HG03108 (cell line): ENCODE measurements at regions not wholly inside any gene's neighbourhood (a gene's known extent, or its start where the extent isn't known, plus 50 kb on each side); places are given as distances from the start of the nearest gene placed in this dataset.

Source experiments
- ATAC-seq: cut with Tn5 transposase; IDR thresholded peaks from one replicate; pipeline ENCODE4 v1.9.1; 2021; ENCODE audit warnings: moderate library complexity; ENCODE audit not compliant: unreplicated experiment

DNA sequence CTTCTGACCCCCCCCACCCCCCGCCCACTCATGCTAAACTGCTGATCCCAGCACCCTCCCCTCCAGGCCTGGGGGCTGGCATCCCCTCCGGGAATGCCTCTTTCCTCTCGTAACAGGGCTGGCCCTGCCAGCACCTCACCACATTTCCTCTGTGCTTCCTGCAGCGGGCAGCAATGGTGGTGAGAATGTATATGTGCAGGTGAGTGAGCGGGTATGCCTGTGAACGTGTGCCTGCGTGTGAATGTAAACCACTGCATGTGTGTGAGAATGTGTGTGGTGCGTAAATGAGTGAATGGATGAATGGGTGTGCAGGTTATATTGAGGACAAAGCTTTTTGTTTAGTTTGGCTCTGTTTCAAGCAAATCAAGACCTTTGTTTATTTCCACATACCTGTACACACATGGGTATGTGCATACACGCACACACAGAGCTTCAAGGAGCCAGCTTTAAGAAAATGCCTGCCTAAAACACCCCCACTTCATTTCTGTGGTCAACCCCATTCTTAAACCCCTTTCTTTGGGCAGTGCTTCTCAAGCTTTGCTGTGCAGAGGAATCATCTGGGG is 95.7 kb upstream of the SHB start:
- ATAC-seq, result no peak

- no peak for ATAC-seq
Measured at GRCh38 chr9:38163518-38163917, 94.5 kb upstream of the SHB start.

DNA sequence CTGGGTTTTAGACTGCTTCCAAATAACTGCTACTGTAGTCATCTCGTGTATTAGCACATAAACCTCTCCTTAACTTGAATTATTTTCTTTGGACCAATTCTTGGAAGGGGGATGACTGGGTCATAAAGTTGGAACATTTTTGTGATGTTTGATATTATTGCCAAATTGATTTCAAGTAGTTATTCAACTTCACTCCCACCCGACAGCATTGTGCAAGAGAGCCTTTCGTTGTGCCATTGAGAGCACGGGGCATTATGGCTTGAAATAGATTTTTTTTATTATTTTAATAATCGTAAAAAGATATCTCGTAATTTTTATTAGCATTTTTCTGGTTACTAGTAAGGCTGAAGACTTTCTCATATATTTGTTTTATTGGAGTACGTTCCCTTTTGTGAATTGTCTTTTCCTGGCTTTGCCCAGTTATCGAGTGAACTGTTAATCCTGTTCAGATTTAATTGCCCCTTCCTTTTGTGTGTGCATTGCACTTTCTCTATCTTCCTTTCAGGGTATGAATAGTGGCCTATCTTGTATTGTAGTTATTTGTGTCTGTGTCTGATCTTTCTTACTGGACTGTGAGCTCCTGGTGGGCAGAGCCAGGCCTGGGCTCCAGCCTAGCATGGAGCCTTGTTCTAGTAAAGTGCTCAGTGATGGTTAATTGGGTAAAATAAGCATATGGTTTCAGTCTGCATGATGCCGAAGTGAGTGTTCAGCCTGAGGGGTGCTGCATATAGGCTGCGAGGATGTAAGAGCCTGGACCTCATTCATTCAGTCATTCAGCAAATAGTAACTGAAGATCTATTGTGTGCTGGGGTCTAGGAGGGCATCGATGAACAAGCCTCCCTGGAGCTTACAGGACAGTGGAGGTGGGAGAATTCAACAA is 93.5 kb upstream of the SHB start:
- no peak for ATAC-seq

GRCh38 chr9:38160613-38161215 is 91.7 kb upstream of the SHB start:
- ATAC-seq, result no peak

DNA sequence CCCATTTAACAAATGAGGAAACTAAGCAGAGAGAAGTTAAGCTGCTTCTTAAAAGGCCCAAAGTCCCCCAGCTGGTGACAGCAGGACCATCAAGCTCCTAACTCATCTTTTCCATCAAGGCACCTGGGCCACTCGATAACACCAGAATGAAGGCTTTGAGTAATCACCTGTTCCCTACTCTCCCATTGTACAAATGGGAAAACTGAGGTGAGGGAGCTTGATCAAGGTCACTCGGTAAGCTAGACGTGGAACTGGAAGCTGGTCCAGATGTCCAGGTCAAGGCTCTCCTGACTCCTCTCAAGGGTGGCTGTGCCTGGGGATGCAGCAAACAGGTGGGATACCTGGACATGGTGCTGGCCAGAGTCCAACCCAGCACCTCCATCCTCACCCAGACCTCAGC is 90.6 kb upstream of the SHB start:
- ATAC-seq, result no peak

GRCh38 chr9:38158628-38159027 is 89.6 kb upstream of the SHB start:
- no peak for ATAC-seq

DNA sequence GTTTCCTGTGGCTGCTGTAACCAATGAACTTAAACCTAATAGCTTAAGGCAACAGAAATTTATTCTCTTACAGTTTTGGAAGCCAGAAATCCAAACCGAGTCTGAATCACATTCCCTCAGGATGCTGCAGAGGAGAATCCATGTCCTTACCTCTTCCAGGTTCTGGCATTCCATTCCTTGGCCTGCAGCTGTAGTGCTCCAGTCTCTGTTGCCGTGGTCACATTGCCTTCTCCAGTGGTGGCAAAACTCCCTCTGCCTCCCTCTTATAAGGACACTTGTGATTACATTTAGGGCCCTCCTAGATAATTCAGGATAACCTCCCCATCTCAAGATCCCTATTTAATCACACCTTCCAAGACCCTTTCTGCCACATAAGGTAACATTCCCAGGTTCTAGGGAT is 88.7 kb upstream of the SHB start:
- ATAC-seq, result no peak

- ATAC-seq, result no peak
Measured at GRCh38 chr9:38154501-38155421, 85.7 kb upstream of the SHB start.

- no peak for ATAC-seq
Measured at GRCh38 chr9:38153910-38154291, 84.9 kb upstream of the SHB start.

DNA sequence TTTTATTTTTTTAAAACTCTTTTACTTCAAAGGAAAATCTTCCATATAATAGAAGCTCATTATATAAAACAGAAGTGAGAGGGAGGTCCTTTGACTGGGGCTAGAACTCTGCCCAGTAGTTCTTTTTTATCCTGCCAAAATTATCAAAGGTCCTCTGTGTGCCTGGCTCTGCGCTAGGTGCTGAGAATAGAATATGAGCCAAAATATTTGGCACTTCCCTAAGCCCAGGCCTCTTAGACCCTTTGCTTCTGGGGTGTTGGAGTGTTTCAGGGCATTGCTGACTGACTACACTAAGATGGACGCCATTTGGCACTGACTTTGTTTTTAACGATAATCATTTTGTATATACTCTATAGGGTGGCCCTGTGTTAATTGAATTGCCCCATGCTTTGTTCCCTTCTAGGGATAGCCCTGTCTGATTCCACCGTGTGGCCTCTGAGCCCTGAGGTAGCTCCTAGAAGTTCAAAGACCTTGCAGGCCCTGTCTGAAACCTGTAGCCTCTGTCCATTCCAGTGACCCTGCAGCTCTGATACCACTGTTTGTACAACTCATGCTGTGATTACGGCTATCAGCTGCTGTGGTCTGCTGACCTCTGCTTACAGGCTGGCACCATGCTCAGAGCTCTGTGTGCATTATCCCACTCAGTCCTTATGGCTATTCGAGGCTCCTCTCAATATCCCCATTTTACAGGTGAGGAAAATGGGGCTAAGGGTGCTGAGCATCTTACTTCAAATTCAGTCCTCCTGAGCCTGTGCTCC is 84.3 kb upstream of the SHB start:
- ATAC-seq, result no peak

DNA sequence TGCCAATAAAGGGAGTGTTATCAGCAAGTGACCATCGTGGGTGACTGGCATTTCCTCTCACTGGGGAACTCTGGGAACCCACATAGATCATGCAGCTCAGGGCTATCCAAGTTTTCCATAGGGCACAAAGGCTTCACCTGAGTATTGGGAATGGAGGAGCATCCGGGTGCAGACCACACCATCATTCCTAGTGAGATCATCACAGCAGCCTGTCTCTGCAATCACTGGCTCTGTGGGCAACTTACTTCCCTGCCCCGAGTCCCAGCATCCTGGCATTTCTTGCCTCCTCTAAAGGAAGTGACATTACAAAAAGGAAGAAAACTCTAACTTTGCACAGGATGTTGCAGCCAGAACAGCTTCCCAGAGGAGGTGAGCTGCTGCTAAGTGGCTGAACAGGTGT is 80.6 kb upstream of the SHB start:
- no peak for ATAC-seq

GRCh38 chr9:38146844-38147243 is 77.8 kb upstream of the SHB start:
- no peak for ATAC-seq

- no peak for ATAC-seq
Measured at GRCh38 chr9:38145526-38146053, 76.6 kb upstream of the SHB start.

GRCh38 chr9:38144421-38144820 is 75.4 kb upstream of the SHB start:
- ATAC-seq, result no peak

DNA sequence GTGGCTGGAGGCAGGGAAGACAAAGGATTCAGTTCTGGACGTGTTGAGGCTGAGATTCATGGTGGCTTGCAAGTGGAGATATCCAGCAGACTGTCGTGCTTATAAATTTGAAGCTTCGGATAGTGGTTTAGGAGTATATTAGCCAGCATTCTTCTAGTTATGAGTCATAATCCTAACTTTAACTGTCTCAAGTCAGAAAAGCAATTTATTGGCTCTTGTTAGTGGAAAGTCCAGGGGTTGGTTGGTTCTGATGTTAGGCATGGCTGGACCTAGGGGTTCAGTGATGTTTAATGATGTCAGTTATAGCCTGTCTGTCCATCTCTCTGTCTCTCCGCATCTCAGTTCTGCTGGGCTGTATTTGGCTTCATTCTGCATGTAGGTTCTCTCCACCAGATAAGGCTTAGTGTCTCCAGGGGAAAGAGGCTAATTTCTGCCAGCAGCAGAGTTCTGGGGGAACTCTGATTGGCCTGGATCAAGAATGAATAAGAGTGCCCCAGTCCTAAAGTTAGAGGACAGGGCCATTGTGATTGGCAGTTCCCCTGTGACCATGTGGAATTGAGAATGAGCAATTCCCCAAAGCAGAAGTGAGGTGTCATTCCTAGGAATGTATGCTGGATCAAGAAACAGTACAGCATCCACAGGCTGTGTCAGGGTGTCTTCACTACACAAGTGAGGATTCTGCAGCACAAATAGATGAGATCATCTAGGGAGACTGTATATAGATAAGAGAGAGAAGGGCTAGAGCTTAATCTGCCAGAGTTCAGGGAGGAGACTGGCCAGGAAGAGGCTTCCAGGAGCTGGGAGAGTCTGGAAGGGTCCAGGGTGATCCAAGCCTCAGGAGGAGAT is 72.9 kb upstream of the SHB start:
- no peak for ATAC-seq

DNA sequence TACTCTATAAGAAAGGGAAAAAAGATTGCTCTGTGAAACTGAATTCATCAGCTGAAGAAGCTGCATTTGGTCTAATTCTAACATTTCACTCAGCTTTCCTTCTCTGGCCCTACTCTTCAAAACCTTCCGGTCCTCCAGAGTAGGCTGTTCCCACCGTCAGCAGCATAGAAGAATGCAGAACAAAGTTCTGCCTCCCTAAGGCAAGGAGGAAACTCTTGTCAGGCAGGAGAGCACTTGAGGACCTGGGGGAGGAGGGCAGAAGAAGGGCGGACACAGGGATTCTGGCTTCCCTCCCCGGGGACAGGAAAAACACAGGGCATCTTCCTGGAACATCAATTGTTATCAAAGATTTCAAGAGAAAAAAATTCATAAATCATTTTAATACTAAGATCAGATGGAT is 69.2 kb upstream of the SHB start:
- ATAC-seq, result no peak

DNA sequence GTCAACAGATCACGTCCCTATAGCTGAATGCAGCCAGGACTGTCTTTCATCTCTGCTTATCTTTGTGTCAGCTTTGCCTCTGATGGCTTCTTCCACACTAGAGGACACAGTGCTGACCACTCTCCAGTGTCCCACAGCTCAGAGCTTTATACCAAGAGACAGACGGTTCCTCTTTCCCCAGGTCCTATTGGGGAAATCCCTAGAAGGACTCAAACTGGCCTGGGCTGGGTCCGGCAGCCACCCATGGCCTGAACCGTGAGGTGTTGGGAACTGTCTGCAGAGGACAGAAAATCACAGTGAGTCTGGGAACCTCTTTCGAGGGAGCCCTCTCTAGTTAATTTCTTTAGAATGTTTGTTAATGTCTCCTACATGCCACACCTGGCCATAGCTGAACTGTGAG is 68.3 kb upstream of the SHB start:
- no peak for ATAC-seq

GRCh38 chr9:38136386-38136785 is 67.4 kb upstream of the SHB start:
- ATAC-seq, result no peak

DNA sequence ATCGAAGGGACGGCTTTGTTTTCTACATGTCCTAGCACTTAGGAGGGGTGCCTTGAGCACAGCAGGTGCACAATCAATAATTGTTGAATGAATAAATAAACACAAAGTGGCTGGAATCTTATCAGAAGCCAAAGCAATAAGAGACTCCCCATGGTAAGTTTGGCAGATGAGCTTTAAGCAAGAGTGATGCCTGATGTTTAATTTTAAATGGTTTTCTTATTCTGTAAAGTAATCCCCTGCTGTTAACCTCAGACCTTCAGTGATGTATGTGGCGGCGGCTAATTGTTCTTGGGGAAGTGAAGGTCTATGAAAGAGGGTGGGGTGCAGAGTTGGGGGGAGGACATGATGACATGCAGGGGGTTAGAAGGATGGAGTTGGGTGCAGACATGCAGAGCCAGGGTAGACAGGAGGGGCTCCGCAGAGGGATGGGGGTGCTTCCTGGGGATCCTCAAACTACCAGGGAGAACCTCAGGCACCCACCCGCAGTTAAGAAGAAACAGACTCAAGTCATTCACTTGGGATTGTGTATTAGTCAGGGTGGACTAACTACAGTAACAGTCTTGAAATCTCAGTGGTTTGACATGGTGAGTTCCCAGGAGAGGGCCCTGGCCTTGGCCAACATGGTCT is 65.7 kb upstream of the SHB start:
- no peak for ATAC-seq
